ENCODE measurements at regions not wholly inside any gene's neighbourhood (a gene's known extent, or its start where the extent isn't known, plus 50 kb on each side); places are given as distances from the start of the nearest gene placed in this dataset.

- no peak overlapping the region for H3K4me3 ChIP-seq (ENCODE audit: low read length)
- H3K27ac ChIP-seq (ENCODE audit: low read depth, low read length), result no peak overlapping the region
- H3K9ac ChIP-seq (ENCODE audit: low read length), result no peak overlapping the region
- no peaks in the 10 kb centered on the region for H3K27me3 ChIP-seq (ENCODE audit: control insufficient read depth, insufficient read depth, low read length)
- no peaks in the 10 kb centered on the region for H3K36me3 ChIP-seq (ENCODE audit: control insufficient read depth, insufficient read depth, low read length)
- no peaks in the 10 kb centered on the region for H3K4me1 ChIP-seq (ENCODE audit: control insufficient read depth, insufficient read depth, low read length)
Observed at GRCh38 chr13:74039154-74039553, 95.0 kb downstream of the KLF12 start.

GRCh38 chr13:74037762-74038161 is 96.4 kb downstream of the KLF12 start:
- H3K27ac ChIP-seq (ENCODE audit: low read depth, low read length), result no peak overlapping the region
- no peak overlapping the region for H3K9ac ChIP-seq (ENCODE audit: low read length)
- no peaks in the 10 kb centered on the region for H3K36me3 ChIP-seq (ENCODE audit: control insufficient read depth, insufficient read depth, low read length)
- H3K4me1 ChIP-seq (ENCODE audit: control insufficient read depth, insufficient read depth, low read length), result no peaks in the 10 kb centered on the region
- H3K4me3 ChIP-seq (ENCODE audit: low read length), result no peak overlapping the region
- no peaks in the 10 kb centered on the region for H3K27me3 ChIP-seq (ENCODE audit: control insufficient read depth, insufficient read depth, low read length)

GRCh38 chr13:74036373-74036772 is 97.8 kb downstream of the KLF12 start:
- Histone ChIP-seq H3K27me3 (ENCODE audit: control insufficient read depth, insufficient read depth, low read length) (no peaks in the 10 kb centered on the region), H3K27ac (ENCODE audit: low read depth, low read length) (no peak overlapping the region), H3K4me1 (ENCODE audit: control insufficient read depth, insufficient read depth, low read length) (no peaks in the 10 kb centered on the region), H3K9ac (ENCODE audit: low read length) (no peak overlapping the region), H3K4me3 (ENCODE audit: low read length) (no peak overlapping the region), H3K36me3 (ENCODE audit: control insufficient read depth, insufficient read depth, low read length) (no peaks in the 10 kb centered on the region)

DNA sequence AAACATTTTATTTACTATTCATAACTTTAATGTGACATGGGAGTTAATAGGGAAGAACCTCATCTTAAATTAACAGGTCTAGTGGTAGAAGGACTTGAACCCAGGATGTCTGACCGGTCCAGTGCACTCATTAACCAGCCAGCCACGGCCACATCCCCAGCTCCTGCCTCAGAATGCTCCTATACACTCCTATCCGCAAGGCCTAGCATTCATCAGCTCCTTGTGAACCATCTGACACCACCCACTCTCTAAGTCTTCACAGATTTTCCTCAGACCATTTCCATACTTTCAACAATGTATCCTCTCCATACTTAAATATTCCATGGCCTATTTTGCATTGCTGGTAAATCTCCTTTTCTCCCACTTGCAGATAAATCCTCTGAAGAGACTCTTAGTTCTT is 98.3 kb downstream of the KLF12 start:
- Histone ChIP-seq H3K36me3 (ENCODE audit: control insufficient read depth, insufficient read depth, low read length) (no peaks in the 10 kb centered on the region), H3K27me3 (ENCODE audit: control insufficient read depth, insufficient read depth, low read length) (no peaks in the 10 kb centered on the region), H3K27ac (ENCODE audit: low read depth, low read length) (no peak overlapping the region), H3K9ac (ENCODE audit: low read length) (no peak overlapping the region), H3K4me3 (ENCODE audit: low read length) (no peak overlapping the region), H3K4me1 (ENCODE audit: control insufficient read depth, insufficient read depth, low read length) (no peaks in the 10 kb centered on the region)

GRCh38 chr13:74032325-74032724 is 101.9 kb downstream of the KLF12 start:
- Histone ChIP-seq H3K27me3 (ENCODE audit: control insufficient read depth, insufficient read depth, low read length) (no peaks in the 10 kb centered on the region), H3K36me3 (ENCODE audit: control insufficient read depth, insufficient read depth, low read length) (no peaks in the 10 kb centered on the region), H3K4me1 (ENCODE audit: control insufficient read depth, insufficient read depth, low read length) (no peaks in the 10 kb centered on the region), H3K9ac (ENCODE audit: low read length) (no peak overlapping the region), H3K4me3 (ENCODE audit: low read length) (no peak overlapping the region), H3K27ac (ENCODE audit: low read depth, low read length) (no peak overlapping the region)

- no peak overlapping the region for H3K27ac ChIP-seq (ENCODE audit: low read depth, low read length)
- H3K4me3 ChIP-seq (ENCODE audit: low read length), result no peak overlapping the region
- H3K9ac ChIP-seq (ENCODE audit: low read length), result no peak overlapping the region
- no peaks in the 10 kb centered on the region for H3K36me3 ChIP-seq (ENCODE audit: control insufficient read depth, insufficient read depth, low read length)
- no peaks in the 10 kb centered on the region for H3K27me3 ChIP-seq (ENCODE audit: control insufficient read depth, insufficient read depth, low read length)
- no peaks in the 10 kb centered on the region for H3K4me1 ChIP-seq (ENCODE audit: control insufficient read depth, insufficient read depth, low read length)
Observed at GRCh38 chr13:74027161-74027779, 106.9 kb downstream of the KLF12 start.

DNA sequence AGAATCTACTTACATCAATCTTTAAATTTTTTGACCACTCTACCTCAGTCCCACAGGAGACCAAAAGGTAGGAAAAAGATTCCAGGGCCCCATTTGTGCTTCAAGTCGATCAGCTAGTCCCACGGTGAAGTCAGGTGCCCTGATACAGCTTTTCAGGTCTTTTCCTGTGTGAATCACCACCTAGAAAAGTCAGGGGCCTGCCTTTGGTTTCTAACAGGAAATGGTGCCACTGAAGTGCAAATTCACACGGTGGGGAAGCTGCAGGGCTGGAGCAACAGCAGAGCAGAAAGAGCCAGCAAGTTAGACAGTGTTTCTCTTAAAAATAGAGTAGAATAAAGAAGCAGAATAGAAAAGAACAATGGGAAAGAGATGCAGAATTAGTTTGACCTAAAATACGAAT is 107.5 kb downstream of the KLF12 start:
- no peak overlapping the region for H3K4me3 ChIP-seq (ENCODE audit: low read length)
- H3K36me3 ChIP-seq (ENCODE audit: control insufficient read depth, insufficient read depth, low read length), result no peaks in the 10 kb centered on the region
- no peaks in the 10 kb centered on the region for H3K4me1 ChIP-seq (ENCODE audit: control insufficient read depth, insufficient read depth, low read length)
- H3K9ac ChIP-seq (ENCODE audit: low read length), result no peak overlapping the region
- H3K27me3 ChIP-seq (ENCODE audit: control insufficient read depth, insufficient read depth, low read length), result no peaks in the 10 kb centered on the region
- H3K27ac ChIP-seq (ENCODE audit: low read depth, low read length), result no peak overlapping the region

GRCh38 chr13:74025369-74025768 is 108.8 kb downstream of the KLF12 start:
- Histone ChIP-seq H3K36me3 (ENCODE audit: control insufficient read depth, insufficient read depth, low read length) (no peaks in the 10 kb centered on the region), H3K4me1 (ENCODE audit: control insufficient read depth, insufficient read depth, low read length) (no peaks in the 10 kb centered on the region), H3K27me3 (ENCODE audit: control insufficient read depth, insufficient read depth, low read length) (no peaks in the 10 kb centered on the region), H3K9ac (ENCODE audit: low read length) (no peak overlapping the region), H3K27ac (ENCODE audit: low read depth, low read length) (no peak overlapping the region), H3K4me3 (ENCODE audit: low read length) (no peak overlapping the region)

- Histone ChIP-seq H3K4me3 (ENCODE audit: low read length) (no peak overlapping the region), H3K4me1 (ENCODE audit: control insufficient read depth, insufficient read depth, low read length) (no peaks in the 10 kb centered on the region), H3K36me3 (ENCODE audit: control insufficient read depth, insufficient read depth, low read length) (no peaks in the 10 kb centered on the region), H3K9ac (ENCODE audit: low read length) (no peak overlapping the region), H3K27ac (ENCODE audit: low read depth, low read length) (no peak overlapping the region), H3K27me3 (ENCODE audit: control insufficient read depth, insufficient read depth, low read length) (no peaks in the 10 kb centered on the region)
Observed at GRCh38 chr13:74024856-74025255, 109.3 kb downstream of the KLF12 start.

GRCh38 chr13:74024314-74024713 is 109.9 kb downstream of the KLF12 start:
- Histone ChIP-seq H3K27ac (ENCODE audit: low read depth, low read length) (no peak overlapping the region), H3K9ac (ENCODE audit: low read length) (no peak overlapping the region), H3K4me3 (ENCODE audit: low read length) (no peak overlapping the region), H3K4me1 (ENCODE audit: control insufficient read depth, insufficient read depth, low read length) (no peaks in the 10 kb centered on the region), H3K36me3 (ENCODE audit: control insufficient read depth, insufficient read depth, low read length) (no peaks in the 10 kb centered on the region), H3K27me3 (ENCODE audit: control insufficient read depth, insufficient read depth, low read length) (no peaks in the 10 kb centered on the region)

DNA sequence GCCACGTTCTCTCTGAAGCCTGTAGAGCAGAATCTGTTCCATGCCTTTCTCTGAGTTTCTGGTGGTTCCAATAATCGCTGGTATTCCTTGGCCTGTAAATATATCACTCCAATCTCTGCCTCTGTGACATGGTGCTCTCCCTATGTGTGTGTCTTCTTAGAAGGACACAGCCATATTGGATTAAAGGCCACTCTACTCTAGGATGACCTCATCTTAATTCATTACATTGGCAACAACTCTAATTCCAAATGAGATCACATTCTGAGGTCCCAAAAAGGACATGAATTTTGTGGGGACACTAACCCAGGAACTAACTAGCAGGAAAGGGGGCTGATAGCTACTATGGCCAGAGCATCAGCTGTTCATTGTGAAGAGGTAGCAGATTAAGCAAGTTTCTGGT is 110.7 kb downstream of the KLF12 start:
- Histone ChIP-seq H3K4me1 (ENCODE audit: control insufficient read depth, insufficient read depth, low read length) (no peaks in the 10 kb centered on the region), H3K4me3 (ENCODE audit: low read length) (no peak overlapping the region), H3K27ac (ENCODE audit: low read depth, low read length) (no peak overlapping the region), H3K36me3 (ENCODE audit: control insufficient read depth, insufficient read depth, low read length) (no peaks in the 10 kb centered on the region), H3K9ac (ENCODE audit: low read length) (no peak overlapping the region), H3K27me3 (ENCODE audit: control insufficient read depth, insufficient read depth, low read length) (no peaks in the 10 kb centered on the region)

DNA sequence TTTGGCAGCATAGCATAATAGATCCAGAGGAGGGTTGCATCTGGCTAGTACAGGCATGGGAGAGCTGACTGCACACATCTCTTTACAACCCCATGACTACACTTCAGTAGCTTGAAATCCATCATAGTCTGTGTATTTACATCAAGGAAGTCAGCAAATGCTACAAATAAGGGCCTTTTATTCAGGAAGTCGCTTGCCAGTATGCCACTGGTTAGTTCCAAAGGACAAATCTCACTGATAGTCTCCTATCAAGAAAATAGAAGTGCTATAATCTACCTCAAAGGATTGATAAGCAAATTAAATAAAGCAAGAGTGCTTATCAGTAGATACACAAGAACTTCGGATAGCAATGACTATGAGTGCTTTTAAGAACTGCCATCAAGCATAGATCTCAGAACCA is 112.7 kb downstream of the KLF12 start:
- Histone ChIP-seq H3K27me3 (ENCODE audit: control insufficient read depth, insufficient read depth, low read length) (no peaks in the 10 kb centered on the region), H3K27ac (ENCODE audit: low read depth, low read length) (no peak overlapping the region), H3K4me1 (ENCODE audit: control insufficient read depth, insufficient read depth, low read length) (no peaks in the 10 kb centered on the region), H3K36me3 (ENCODE audit: control insufficient read depth, insufficient read depth, low read length) (no peaks in the 10 kb centered on the region), H3K4me3 (ENCODE audit: low read length) (no peak overlapping the region), H3K9ac (ENCODE audit: low read length) (no peak overlapping the region)

DNA sequence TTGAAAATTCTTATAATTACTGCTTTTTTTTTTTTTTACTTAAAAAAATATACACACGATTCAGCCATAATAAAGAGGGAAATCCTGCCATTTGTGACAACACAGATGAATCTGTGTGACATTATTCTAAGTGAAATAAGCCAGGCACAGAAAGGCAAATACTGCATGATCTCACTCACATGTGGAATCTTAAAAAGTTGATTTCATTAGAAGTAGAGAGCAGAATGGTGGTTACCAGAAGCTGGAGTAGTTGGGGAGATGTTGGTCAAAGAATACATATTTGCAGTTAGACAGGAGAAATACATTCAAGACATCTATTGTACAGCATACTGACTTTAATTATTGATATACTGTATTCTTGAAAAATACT is 116.2 kb downstream of the KLF12 start:
- Histone ChIP-seq H3K4me3 (ENCODE audit: low read length) (no peak overlapping the region), H3K9ac (ENCODE audit: low read length) (no peak overlapping the region), H3K4me1 (ENCODE audit: control insufficient read depth, insufficient read depth, low read length) (no peaks in the 10 kb centered on the region), H3K36me3 (ENCODE audit: control insufficient read depth, insufficient read depth, low read length) (no peaks in the 10 kb centered on the region), H3K27me3 (ENCODE audit: control insufficient read depth, insufficient read depth, low read length) (no peaks in the 10 kb centered on the region), H3K27ac (ENCODE audit: low read depth, low read length) (no peak overlapping the region)

Measured in rectal smooth muscle tissue (tissue), 1 donor.